Activated CD4-positive, alpha-beta T cell treated with anti-CD3 and anti-CD28 coated beads, Interleukin-2, amount 50 U/mL, for 16 hours (primary cell): ENCODE measurements at regions not wholly inside any gene's neighbourhood (a gene's known extent, or its start where the extent isn't known, plus 50 kb on each side); places are given as distances from the start of the nearest gene placed in this dataset.

ENCODE experiments used
- DNase-seq: peaks from one replicate; pipeline ENCODE4 v3.0.0-alpha.2; 2020

DNA sequence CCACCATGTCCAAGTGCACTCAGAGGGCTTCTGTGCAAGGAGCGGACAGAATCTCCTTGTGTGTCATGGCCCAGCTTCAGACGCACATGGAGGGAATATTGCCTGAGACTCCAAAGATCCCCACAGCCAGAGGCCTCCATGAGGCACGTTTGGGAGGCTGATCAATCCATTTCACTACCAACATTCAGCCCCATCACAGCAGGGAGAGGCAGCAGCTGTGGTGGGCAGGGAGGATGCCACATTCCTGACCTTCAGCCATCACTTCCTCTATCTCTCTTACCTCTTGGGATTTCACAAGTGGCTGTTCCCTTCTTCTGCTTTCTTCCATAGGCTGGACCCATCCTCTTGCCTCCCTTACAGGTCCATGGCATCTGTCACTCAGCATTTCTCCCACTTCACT, 82.4 kb upstream of the MBNL2 start:
- DNase-seq, result no peak

GRCh38 chr13:97140131-97140530, 82.0 kb upstream of the MBNL2 start:
- DNase-seq, result no peak

DNA sequence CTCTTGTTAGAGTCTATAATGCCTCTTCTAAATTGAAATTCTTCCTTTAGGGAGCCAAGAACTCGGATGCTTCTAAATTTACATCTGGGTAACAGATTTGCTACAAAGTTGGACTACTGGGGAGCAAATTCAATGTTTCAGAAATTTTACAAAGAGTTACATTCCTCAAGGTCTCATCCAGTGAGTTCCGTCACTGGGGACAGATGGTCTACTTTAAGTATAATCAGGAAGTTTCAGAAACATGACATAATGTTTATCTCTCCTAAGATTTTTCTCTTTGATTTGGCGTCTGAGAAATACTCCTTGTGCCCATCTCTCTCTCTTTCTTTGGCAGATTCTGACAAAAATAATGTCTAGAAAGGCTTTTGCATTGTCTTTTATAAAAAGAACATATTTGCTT, 81.5 kb upstream of the MBNL2 start:
- DNase-seq, result no peak

GRCh38 chr13:97141097-97141496, 81.0 kb upstream of the MBNL2 start:
- no peak for DNase-seq

DNA sequence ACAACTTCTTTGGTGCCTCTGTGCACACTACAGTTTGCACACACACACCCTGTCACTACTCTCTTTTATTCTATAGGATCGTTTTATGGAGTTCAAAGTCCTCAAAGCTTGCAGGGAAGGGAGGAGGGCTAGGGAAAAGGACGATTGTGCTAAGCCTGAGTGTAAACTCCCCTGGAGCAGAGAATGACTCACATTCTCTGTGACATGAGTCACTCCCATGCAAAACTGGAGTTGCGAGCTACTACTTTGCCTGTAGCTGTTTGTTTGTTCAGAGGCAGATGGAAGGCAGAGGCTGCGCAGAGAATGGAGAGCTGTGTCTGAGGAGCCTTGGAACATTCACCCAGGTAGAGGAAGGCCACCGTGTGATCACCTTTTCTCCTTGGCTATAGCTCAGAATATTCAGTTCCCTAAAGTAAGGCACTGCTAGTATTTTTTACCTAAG, 80.5 kb upstream of the MBNL2 start:
- peak; percentile 69 for DNase-seq

- no peak for DNase-seq
Observed at GRCh38 chr13:97142452-97142851, 79.7 kb upstream of the MBNL2 start.

DNA sequence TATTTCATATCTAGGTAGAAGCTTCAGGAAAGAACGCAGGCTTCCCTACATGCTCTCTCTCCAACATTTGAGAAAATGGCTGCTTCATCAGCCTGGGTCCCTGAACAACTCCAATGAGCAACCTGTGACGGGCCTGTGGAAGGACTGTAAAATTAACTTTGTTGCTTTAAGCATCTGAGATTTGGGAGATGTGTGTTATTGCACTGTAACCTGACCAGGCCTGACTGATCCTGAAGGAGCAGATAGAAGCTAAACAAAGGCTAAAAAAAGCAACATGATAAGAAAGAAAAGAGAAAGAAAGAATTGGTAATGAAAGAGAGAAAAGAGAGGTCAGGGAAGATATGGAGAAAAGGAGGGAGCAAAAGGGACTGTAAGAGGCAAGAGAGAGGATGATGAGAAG, 77.1 kb upstream of the MBNL2 start:
- DNase-seq, result no peak

GRCh38 chr13:97148894-97149293, 73.2 kb upstream of the MBNL2 start:
- no peak for DNase-seq

- no peak for DNase-seq
Observed at GRCh38 chr13:97160421-97160820, 61.7 kb upstream of the MBNL2 start.

DNA sequence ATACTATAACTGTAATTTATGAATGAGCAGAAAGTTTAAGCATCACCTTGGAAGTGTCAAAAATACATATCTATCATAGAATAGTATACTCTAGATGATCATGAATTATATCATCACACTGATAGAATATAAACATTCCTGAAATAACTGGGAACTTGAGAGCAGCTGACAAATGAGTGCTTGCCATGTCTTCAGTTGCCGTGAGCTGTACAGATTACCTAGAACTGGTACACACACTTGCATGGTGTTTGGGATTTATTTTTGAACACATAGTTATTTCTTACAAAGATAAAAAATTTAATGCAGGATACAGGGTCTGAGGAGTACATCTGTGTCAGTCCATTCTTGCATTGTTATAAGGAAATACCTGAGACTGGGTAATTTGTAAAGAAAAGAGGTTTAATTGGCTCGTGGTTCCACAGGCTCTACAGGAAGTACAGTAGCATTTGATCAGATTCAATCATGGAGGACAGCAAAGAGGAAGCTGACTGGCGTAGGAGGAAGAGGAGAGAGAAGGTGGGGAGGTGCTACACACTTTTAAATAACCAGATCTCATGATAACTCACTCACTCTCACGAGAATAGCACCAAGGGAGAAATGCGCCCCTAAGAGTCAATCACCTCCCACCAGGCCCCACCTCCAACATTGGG, 60.4 kb upstream of the MBNL2 start:
- DNase-seq, result no peak

DNA sequence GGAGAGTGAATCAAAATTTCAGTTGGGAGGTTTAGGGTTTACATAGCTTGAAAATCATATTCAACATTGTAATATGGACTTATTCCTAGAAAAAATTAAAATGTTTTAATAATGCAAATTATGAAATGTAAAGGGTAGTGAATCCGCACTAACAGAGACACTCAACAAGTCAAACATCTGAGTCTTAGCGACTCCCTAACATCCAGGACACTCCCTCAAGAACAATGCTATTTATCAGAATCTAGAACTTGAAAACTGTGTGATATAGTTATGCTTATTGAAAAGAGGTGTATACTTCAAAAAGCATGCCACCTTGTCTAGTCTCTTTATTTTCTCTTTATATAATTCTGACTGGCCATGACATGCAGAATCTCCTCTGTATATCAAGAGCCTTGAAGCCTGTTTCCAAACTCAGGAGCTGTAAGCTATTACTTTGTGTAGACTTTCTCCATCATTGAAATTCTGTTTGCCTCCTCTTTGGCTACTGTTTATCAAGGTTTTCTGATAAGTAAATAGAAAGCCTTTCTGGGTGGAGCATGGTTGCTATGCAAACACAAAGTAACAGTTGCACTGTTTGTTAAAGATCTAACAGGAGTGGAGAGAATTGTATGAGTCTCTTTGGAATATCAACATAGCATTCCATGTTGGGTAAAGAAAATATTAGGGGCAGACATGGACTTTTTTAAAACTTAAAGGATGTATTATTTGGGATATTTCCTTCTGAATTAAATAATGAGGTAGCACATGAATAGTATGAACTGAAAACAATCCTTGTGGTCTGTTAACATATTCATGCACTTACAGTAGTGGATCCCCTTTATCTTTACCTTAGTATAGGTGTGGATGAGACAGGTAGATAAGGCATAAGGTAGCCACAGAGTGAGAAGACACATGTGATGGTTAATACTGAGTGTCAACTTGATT, 56.4 kb upstream of the MBNL2 start:
- DNase-seq, result no peak

GRCh38 chr13:97171136-97171535, 51.0 kb upstream of the MBNL2 start:
- DNase-seq, result no peak
